ENCODE measurements at regions not wholly inside any gene's neighbourhood (a gene's known extent, or its start where the extent isn't known, plus 50 kb on each side); places are given as distances from the start of the nearest gene placed in this dataset.

- Histone ChIP-seq H3K27me3 (replicated peaks; ENCODE audit: control insufficient read depth, insufficient read depth, low read length) (no peaks in the 10 kb centered on the region), H3K36me3 (ENCODE audit: control insufficient read depth, insufficient read depth, low read length) (no peaks in the 10 kb centered on the region), H3K4me3 (ENCODE audit: low read depth, low read length) (no peak overlapping the region), H3K4me1 (no peaks in the 10 kb centered on the region), H3K9me3 (no peaks in the 10 kb centered on the region)
- no TSS peak for BruUV-seq (replicated peaks)
- TF ChIP-seq, protein P1, sequence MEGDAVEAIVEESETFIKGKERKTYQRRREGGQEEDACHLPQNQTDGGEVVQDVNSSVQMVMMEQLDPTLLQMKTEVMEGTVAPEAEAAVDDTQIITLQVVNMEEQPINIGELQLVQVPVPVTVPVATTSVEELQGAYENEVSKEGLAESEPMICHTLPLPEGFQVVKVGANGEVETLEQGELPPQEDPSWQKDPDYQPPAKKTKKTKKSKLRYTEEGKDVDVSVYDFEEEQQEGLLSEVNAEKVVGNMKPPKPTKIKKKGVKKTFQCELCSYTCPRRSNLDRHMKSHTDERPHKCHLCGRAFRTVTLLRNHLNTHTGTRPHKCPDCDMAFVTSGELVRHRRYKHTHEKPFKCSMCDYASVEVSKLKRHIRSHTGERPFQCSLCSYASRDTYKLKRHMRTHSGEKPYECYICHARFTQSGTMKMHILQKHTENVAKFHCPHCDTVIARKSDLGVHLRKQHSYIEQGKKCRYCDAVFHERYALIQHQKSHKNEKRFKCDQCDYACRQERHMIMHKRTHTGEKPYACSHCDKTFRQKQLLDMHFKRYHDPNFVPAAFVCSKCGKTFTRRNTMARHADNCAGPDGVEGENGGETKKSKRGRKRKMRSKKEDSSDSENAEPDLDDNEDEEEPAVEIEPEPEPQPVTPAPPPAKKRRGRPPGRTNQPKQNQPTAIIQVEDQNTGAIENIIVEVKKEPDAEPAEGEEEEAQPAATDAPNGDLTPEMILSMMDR (IDR thresholded peaks at IDR 0.05; ENCODE audit: insufficient read depth in 1 of 2, low read depth in 1 of 2, low read length in 1 of 2, severe bottlenecking in 1 of 2, unreplicated experiment in 1 of 2) = no peak
- Mint-ChIP-seq H3K9me3 (ENCODE audit: unreplicated experiment) (no peaks in the 10 kb centered on the region), H3K27ac (ENCODE audit: unreplicated experiment) (no peak overlapping the region), H3K4me1 (ENCODE audit: low read depth, unreplicated experiment) (no peaks in the 10 kb centered on the region), H3K36me3 (ENCODE audit: insufficient read depth, unreplicated experiment) (no peaks in the 10 kb centered on the region), H3K27me3 (ENCODE audit: insufficient read depth, unreplicated experiment) (no peaks in the 10 kb centered on the region), H3K4me3 (ENCODE audit: unreplicated experiment) (no peak overlapping the region)
- CTCF ChIA-PET = no interaction called here
- intact Hi-C loops (cut with micrococcal nuclease; ENCODE audit: unreplicated experiment) = no loop called here
- POLR2A ChIA-PET = no interaction called here
- no peak for DNase-seq
Measured at GRCh38 chr13:107968470-107968869, 246.9 kb downstream of the LIG4 start.

DNA sequence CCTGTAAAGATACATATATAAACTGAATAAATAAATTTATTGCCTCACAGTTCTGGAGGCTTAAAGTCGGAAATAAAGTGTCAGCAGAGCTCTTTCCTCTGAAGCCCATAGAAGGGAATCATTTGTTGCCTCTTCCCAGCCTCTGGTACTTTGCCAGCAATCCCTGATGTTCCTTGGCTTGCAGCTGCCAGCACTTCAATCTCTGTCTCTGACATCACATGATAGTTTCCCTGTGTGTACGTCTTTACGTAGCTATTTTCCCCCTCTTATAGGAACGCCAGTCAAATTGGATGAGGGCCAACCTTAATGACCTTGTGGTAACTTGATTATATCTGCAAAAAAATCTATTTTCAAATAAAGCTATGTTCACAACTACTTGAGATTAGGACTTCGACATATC, 250.9 kb downstream of the LIG4 start:
- no peaks in the 10 kb centered on the region for H3K36me3 Mint-ChIP-seq (ENCODE audit: insufficient read depth, unreplicated experiment)
- no peak overlapping the region for H3K27ac Mint-ChIP-seq (ENCODE audit: unreplicated experiment)
- no peak overlapping the region for H3K4me3 Mint-ChIP-seq (ENCODE audit: unreplicated experiment)
- no TSS peak for BruUV-seq (replicated peaks)
- H3K9me3 Mint-ChIP-seq (ENCODE audit: unreplicated experiment) = no peaks in the 10 kb centered on the region
- Histone ChIP-seq H3K4me3 (ENCODE audit: low read depth, low read length) (no peak overlapping the region), H3K27me3 (replicated peaks; ENCODE audit: control insufficient read depth, insufficient read depth, low read length) (no peaks in the 10 kb centered on the region), H3K36me3 (ENCODE audit: control insufficient read depth, insufficient read depth, low read length) (no peaks in the 10 kb centered on the region), H3K9me3 (no peaks in the 10 kb centered on the region), H3K4me1 (peaks cover 13% of the 10 kb centered on the region)
- no peaks in the 10 kb centered on the region for H3K27me3 Mint-ChIP-seq (ENCODE audit: insufficient read depth, unreplicated experiment)
- H3K4me1 Mint-ChIP-seq (ENCODE audit: low read depth, unreplicated experiment) = peaks cover 8% of the 10 kb centered on the region
- ChIA-PET POLR2A (no interaction called here), CTCF (no interaction called here)
- intact Hi-C loops (cut with micrococcal nuclease; ENCODE audit: unreplicated experiment) = no loop called here
- TF ChIP-seq, protein P1 (IDR thresholded peaks at IDR 0.05; ENCODE audit: insufficient read depth in 1 of 2, low read depth in 1 of 2, low read length in 1 of 2, severe bottlenecking in 1 of 2, unreplicated experiment in 1 of 2) = no peak
- no peak for DNase-seq

DNA sequence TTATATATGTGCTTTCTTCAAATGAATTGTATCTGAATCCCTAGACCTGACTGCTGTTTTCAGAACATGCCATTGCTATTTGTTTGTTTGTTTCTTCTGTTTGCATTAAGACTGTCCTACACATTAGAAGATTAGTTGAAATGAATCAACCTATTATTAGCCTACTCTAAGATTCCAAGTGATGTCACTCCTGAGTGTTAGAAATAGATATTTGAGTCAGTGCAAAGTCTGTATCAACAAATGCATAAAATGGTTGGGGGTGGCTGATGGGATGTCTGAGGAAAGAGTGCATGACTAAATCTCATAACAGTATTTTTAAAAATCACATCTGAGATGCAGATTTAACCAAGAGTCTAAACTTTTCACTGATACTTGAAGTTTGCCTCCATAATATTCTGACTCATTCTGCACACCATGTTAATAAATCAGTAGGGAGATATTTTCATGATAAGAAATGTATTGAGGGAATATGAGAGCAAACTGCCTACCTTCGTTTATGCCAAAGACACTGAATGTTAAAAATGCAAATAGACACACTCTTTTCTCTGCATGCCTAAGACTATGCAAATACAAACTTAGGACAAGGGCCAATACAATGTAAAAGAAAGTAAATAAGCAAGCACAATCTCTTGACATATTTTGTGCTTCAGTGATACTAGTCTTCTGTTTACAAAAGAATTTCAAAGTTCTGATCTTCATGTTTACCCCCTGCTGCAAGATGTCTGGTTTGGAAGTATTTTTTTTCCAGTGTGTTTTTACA, 253.3 kb downstream of the LIG4 start:
- Mint-ChIP-seq H3K36me3 (ENCODE audit: insufficient read depth, unreplicated experiment) (no peaks in the 10 kb centered on the region), H3K9me3 (ENCODE audit: unreplicated experiment) (no peaks in the 10 kb centered on the region), H3K4me1 (ENCODE audit: low read depth, unreplicated experiment) (peaks cover 8% of the 10 kb centered on the region), H3K4me3 (ENCODE audit: unreplicated experiment) (peak overlapping the region; percentile 7), H3K27ac (ENCODE audit: unreplicated experiment) (no peak overlapping the region), H3K27me3 (ENCODE audit: insufficient read depth, unreplicated experiment) (no peaks in the 10 kb centered on the region)
- H3K4me3 ChIP-seq (ENCODE audit: low read depth, low read length) = no peak overlapping the region
- peak in 1 of 2 experiments; percentile 16 for DNase-seq
- peaks cover 13% of the 10 kb centered on the region for H3K4me1 ChIP-seq
- no peaks in the 10 kb centered on the region for H3K36me3 ChIP-seq (ENCODE audit: control insufficient read depth, insufficient read depth, low read length)
- CTCF ChIA-PET = no interaction called here
- no TSS peak for BruUV-seq (replicated peaks)
- H3K27me3 ChIP-seq (replicated peaks; ENCODE audit: control insufficient read depth, insufficient read depth, low read length) = no peaks in the 10 kb centered on the region
- no peaks in the 10 kb centered on the region for H3K9me3 ChIP-seq
- POLR2A ChIA-PET = no interaction called here
- TF ChIP-seq, protein P1 (IDR thresholded peaks at IDR 0.05; ENCODE audit: insufficient read depth in 1 of 2, low read depth in 1 of 2, low read length in 1 of 2, severe bottlenecking in 1 of 2, unreplicated experiment in 1 of 2) = no peak
- intact Hi-C loops (cut with micrococcal nuclease; ENCODE audit: unreplicated experiment) = loop anchor here (1.0 to 2.0 kb wide), 2 partner anchors 19 to 192 kb away; no protein-coding TSS in a partner anchor
